ENCODE measurements at regions not wholly inside any gene's neighbourhood (a gene's known extent, or its start where the extent isn't known, plus 50 kb on each side); places are given as distances from the start of the nearest gene placed in this dataset.

DNA sequence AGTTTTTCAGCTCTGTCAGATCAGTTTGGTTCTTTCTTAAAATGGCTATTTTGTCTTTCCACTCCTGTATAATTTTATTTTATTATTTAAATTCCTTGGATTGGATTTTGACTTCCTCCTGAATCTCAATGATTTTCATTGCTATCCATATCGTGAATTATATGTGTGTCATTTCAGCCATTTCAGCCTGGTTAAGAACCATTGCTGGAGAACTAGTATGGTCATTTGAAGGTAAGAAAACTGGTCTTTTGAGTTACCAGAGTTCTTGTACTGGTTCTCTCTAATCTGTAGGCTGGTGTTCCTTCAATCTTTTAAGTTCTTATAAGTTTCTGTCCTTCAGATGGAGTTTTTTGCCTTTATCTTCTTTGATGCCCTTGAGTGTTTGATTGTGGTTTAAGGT is 815.5 kb downstream of the KLHL13 start:
- no peak overlapping the region for H3K4me3 ChIP-seq
- no peak for DNase-seq (ENCODE audit: low read depth in 1 of 2, low spot score in 1 of 2)
- H3K4me1 ChIP-seq (ENCODE audit: low read depth) = no peaks in the 10 kb centered on the region
- no peaks in the 10 kb centered on the region for H3K36me3 ChIP-seq
- H3K9me3 ChIP-seq (ENCODE audit: low read depth) = no peaks in the 10 kb centered on the region
- no peak overlapping the region for H3K27ac ChIP-seq
- no peaks in the 10 kb centered on the region for H3K27me3 ChIP-seq
- TF ChIP-seq, protein P1, sequence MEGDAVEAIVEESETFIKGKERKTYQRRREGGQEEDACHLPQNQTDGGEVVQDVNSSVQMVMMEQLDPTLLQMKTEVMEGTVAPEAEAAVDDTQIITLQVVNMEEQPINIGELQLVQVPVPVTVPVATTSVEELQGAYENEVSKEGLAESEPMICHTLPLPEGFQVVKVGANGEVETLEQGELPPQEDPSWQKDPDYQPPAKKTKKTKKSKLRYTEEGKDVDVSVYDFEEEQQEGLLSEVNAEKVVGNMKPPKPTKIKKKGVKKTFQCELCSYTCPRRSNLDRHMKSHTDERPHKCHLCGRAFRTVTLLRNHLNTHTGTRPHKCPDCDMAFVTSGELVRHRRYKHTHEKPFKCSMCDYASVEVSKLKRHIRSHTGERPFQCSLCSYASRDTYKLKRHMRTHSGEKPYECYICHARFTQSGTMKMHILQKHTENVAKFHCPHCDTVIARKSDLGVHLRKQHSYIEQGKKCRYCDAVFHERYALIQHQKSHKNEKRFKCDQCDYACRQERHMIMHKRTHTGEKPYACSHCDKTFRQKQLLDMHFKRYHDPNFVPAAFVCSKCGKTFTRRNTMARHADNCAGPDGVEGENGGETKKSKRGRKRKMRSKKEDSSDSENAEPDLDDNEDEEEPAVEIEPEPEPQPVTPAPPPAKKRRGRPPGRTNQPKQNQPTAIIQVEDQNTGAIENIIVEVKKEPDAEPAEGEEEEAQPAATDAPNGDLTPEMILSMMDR (IDR thresholded peaks at IDR 0.05; ENCODE audit: low read depth, low read length) = no peak

DNA sequence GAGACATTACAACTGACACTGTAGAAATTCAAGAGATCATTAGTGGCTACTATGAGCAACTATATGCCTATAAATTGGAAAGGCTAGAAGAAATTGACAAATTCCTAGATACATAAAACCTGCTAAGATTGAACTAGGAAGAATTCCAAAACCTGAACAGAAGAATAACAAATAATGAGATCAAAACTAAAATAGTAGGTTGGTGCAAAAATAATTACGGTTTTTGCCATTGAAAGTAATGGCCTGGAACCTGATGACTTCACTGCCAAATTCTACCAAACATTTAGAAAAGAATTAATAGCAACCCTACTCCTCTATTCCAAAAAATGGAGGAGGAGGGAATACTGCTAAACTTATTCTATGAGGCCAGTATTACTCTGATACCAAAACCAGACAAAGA is 824.9 kb downstream of the KLHL13 start:
- Histone ChIP-seq H3K27ac (no peak overlapping the region), H3K4me1 (ENCODE audit: low read depth) (no peaks in the 10 kb centered on the region), H3K9me3 (ENCODE audit: low read depth) (no peaks in the 10 kb centered on the region), H3K27me3 (no peaks in the 10 kb centered on the region), H3K4me3 (no peak overlapping the region), H3K36me3 (no peaks in the 10 kb centered on the region)
- DNase-seq (ENCODE audit: low read depth in 1 of 2, low spot score in 1 of 2) = no peak
- TF ChIP-seq, protein P1 (IDR thresholded peaks at IDR 0.05; ENCODE audit: low read depth, low read length) = no peak

DNA sequence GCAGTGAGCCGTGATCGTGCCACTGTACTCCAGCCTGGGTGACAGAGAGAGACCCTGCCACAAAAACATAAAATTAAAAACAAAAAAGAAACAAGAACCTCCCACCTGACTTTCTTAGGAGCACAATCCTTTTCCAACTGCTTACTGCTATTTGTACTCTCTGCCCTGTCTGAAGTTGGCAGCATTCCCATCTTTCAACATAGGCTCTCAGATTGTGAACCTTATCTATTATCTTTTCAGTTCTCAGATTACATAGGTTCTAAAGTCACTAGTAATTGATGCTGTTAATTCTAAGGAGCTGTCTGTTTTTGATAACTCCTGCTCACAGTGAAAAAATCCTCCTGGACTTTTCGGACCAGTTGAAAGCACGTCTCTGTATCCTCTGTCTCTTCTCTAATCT is 812.2 kb upstream of the CT83 start:
- no peak overlapping the region for H3K4me3 ChIP-seq
- H3K36me3 ChIP-seq = no peaks in the 10 kb centered on the region
- no peak overlapping the region for H3K27ac ChIP-seq
- H3K4me1 ChIP-seq (ENCODE audit: low read depth) = peaks cover 5% of the 10 kb centered on the region
- DNase-seq (ENCODE audit: low read depth in 1 of 2, low spot score in 1 of 2) = no peak
- TF ChIP-seq, protein P1 (IDR thresholded peaks at IDR 0.05; ENCODE audit: low read depth, low read length) = no peak
- H3K27me3 ChIP-seq = no peaks in the 10 kb centered on the region
- H3K9me3 ChIP-seq (ENCODE audit: low read depth) = no peaks in the 10 kb centered on the region

Data from cardiac muscle cell (in vitro differentiated cells and primary cell).